Lower leg skin (tissue), 4 donors: ENCODE measurements at regions not wholly inside any gene's neighbourhood (a gene's known extent, or its start where the extent isn't known, plus 50 kb on each side); places are given as distances from the start of the nearest gene placed in this dataset.

ENCODE experiments used
- DNase-seq, 2 donors: peaks; one replicate each; pipeline ENCODE4 v3.0.0-alpha.2; 2019; ENCODE audit warnings: low spot score in 2 of 2
- H3K4me3 ChIP-seq: fragments of 200-600 bp; sonication (generic); 2 replicates; pipeline ENCODE4 v1.5.1; 2017; ENCODE audit warnings: mild to moderate bottlenecking, low read depth; ENCODE audit not compliant: poor library complexity, severe bottlenecking
- CTCF ChIP-seq, 3 donors: fragments of 450-650 bp; IDR thresholded peaks; one replicate each; pipeline ENCODE4 v1.5.1; 2016; ENCODE audit warnings: antibody characterized with exemption in 3 of 3, mild to moderate bottlenecking in 3 of 3, moderate library complexity in 2 of 3
- POLR2A ChIP-seq, 2 donors: fragments of 450-650 bp; IDR thresholded peaks; one replicate each; pipeline ENCODE4 v1.6.1; 2016 to 2017; ENCODE audit warnings: antibody characterized with exemption in 2 of 2, mild to moderate bottlenecking in 1 of 2, moderate library complexity in 1 of 2
- WGBS, 2 donors: methylation state at CpG; one replicate each; pipeline ENCODE4 v1.1.5; 2018; 5-methylcytosine and 5-hydroxymethylcytosine counted together
- intact Hi-C: fragments of 100-400 bp; cut with DNase I; formaldehyde crosslinking; loops from one replicate; pipeline ENCODE4 v1.15.0; 2023; ENCODE audit warnings: low total_unique reads

GRCh38 chr7:22882106-22882505, 59.5 kb upstream of the TOMM7 start:
- DNase-seq: no peak
- H3K4me3 ChIP-seq: no peak overlapping the region
- intact Hi-C loops: no loop called here
- WGBS, 2 donors: 70 to 74% methylated on average over 3 of the region's 3 CpGs
- TF ChIP-seq CTCF (IDR thresholded peaks at IDR 0.05): no peak
- no peak for TF ChIP-seq POLR2A (IDR thresholded peaks at IDR 0.05)

- TF ChIP-seq CTCF (IDR thresholded peaks at IDR 0.05) (no peak), POLR2A (IDR thresholded peaks at IDR 0.05) (no peak)
- intact Hi-C loops: no loop called here
- no peak overlapping the region for H3K4me3 ChIP-seq
- no peak for DNase-seq
- WGBS, 2 donors: 68 to 73% methylated on average over 8 of the region's 8 CpGs
Observed at GRCh38 chr7:22879709-22880306, 57.2 kb upstream of the TOMM7 start.

GRCh38 chr7:22879280-22879679, 56.6 kb upstream of the TOMM7 start:
- intact Hi-C loops: no loop called here
- WGBS, 2 donors: 85 to 89% methylated on average over 4 of the region's 4 CpGs
- no peak for TF ChIP-seq CTCF (IDR thresholded peaks at IDR 0.05)
- no peak for TF ChIP-seq POLR2A (IDR thresholded peaks at IDR 0.05)
- DNase-seq: no peak
- H3K4me3 ChIP-seq: no peak overlapping the region

- intact Hi-C loops: no loop called here
- no peak for DNase-seq
- TF ChIP-seq POLR2A (IDR thresholded peaks at IDR 0.05): no peak
- 67 to 71% methylated on average over 1 of the region's 1 CpG for WGBS, 2 donors
- no peak overlapping the region for H3K4me3 ChIP-seq
Observed at GRCh38 chr7:22876986-22877729, 54.5 kb upstream of the TOMM7 start.

GRCh38 chr7:22875470-22875869, 52.8 kb upstream of the TOMM7 start:
- intact Hi-C loops: no loop called here
- no peak for TF ChIP-seq CTCF (IDR thresholded peaks at IDR 0.05)
- no peak overlapping the region for H3K4me3 ChIP-seq
- 96% methylated on average over 8 of the region's 8 CpGs for WGBS, 2 donors
- DNase-seq: no peak

- WGBS, 2 donors: 82 to 95% methylated on average over 8 to 9 of the region's 9 CpGs
- no peak for DNase-seq
- intact Hi-C loops: no loop called here
- no peak for TF ChIP-seq CTCF (IDR thresholded peaks at IDR 0.05)
- TF ChIP-seq POLR2A (IDR thresholded peaks at IDR 0.05): no peak
- H3K4me3 ChIP-seq: no peak overlapping the region
Observed at GRCh38 chr7:22874904-22875303, 52.3 kb upstream of the TOMM7 start.
